ENCODE measurements at regions not wholly inside any gene's neighbourhood (a gene's known extent, or its start where the extent isn't known, plus 50 kb on each side); places are given as distances from the start of the nearest gene placed in this dataset.
"Not testable (repeated sequence)": the region's sequence is repeated elsewhere in the genome, so short reads cannot be mapped to it uniquely, and the experiment has no call there.

DNA sequence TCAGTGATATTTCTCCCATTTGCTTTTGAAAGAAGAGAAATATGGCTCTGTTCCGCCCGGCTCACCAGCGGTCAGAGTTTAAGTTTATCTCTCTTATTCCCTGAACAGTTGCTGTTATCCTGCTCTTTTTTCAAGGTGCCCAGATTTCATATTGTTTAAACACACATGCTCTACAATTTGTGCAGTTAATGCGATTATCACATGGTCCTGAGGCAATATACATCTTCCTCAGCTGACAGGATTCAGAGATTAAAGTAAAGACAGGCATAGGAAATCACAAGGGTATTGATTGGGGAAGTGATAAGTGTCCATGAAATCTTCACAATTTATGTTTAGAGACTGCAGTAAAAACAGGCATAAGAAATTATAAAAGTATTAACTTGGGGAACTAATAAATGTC lies 76.9 kb upstream of the MAX start:
- H3K9ac ChIP-seq; H3K27me3 ChIP-seq (ENCODE audit: insufficient read depth); DNase-seq; H3K4me2 ChIP-seq; H3K9me2 ChIP-seq; POLR2A ChIA-PET; H3K79me2 ChIP-seq (ENCODE audit: insufficient read depth); H3K4me3 ChIP-seq (ENCODE audit: low read depth in 2 of 2, low read length in 1 of 2); H3K9me3 ChIP-seq; H3K27ac ChIP-seq (ENCODE audit: low read depth in 2 of 2, low read length in 1 of 2); H2AFZ ChIP-seq (ENCODE audit: low read depth); H3K36me3 ChIP-seq (replicated peaks in 1 of 2; ENCODE audit: control insufficient read depth in 1 of 2, insufficient read depth in 2 of 2, low read length in 1 of 2); H4K20me1 ChIP-seq (ENCODE audit: insufficient read depth): not testable (repeated sequence)
- peaks cover 0 to 15% of the 10 kb centered on the region in 2 experiments; a peak in 2 of 4 replicates for H3K4me1 ChIP-seq (ENCODE audit: control insufficient read depth in 1 of 2, insufficient read depth in 2 of 2, low read depth in 1 of 2, low read length in 1 of 2)
- peak; percentile 88 for TF ChIP-seq GATA2 (CRISPR knock-in tag; IDR thresholded peaks at IDR 0.05)
- peak; percentile 57; the same call in 1 of the 2 replicates for TF ChIP-seq FOXJ3 (CRISPR knock-in tag; IDR thresholded peaks at IDR 0.05)
- WGBS (ENCODE audit: low lambda C conversion rate): 85% methylated on average over 4 of the region's 4 CpGs
- CTCF ChIA-PET: interaction anchor here (2.7 kb wide), 1 partner anchor 15 kb away, joined by 15 read pairs; no protein-coding TSS in a partner anchor
- peaks cover 20% of the 10 kb centered on the region for H3F3A ChIP-seq (replicated peaks; ENCODE audit: insufficient read depth)

DNA sequence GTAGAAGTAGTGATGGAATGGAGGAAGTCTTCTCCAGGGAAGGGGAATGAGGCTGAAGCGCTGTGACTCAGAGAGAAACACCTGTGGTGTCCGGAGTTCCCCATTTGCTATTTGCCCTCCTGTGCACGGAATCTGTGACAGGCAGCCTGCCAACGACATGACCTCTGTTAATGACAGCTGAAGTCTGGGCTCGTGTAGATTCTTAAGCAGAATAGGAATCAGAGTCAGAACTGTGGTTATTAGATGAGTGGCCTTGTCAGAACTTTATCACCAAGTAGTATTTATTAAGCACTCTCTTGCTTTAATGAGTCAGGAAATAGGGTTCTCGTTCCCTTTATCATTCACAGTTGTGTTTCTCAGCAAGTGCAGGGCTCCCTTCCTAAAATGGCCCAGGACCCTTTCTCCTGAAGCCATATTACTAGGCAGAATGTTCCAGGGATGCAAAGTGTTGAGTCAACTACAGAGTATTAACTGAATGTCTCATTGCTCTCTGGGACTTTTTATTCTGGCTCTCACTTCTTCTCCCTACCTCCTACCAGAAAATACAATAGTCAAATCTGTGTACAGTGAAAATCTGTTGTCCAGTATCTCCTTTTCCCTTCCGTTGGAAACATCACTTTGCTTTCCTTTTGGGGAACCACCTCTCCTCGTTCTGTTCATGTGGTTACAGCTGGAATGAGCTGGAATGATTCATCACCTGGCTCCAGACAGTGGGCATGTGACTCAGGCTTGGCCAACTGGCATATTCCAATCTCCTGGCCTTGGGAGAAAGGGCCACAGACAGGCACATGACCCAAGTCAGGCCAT lies 77.8 kb upstream of the MAX start:
- peaks cover 20% of the 10 kb centered on the region for H3F3A ChIP-seq (replicated peaks; ENCODE audit: insufficient read depth)
- H3K79me2 ChIP-seq (ENCODE audit: insufficient read depth): no peaks in the 10 kb centered on the region
- 36% methylated on average over 8 of the region's 8 CpGs for WGBS (ENCODE audit: low lambda C conversion rate)
- H3K27me3 ChIP-seq (ENCODE audit: insufficient read depth): no peaks in the 10 kb centered on the region
- H3K4me2 ChIP-seq: 0 out of 2 replicates have a peak overlapping the region, but pooled peaks have one; percentile 19
- H3K9ac ChIP-seq: no peak overlapping the region
- H3K4me1 ChIP-seq (ENCODE audit: control insufficient read depth in 1 of 2, insufficient read depth in 2 of 2, low read depth in 1 of 2, low read length in 1 of 2): peaks cover 3 to 15% of the 10 kb centered on the region in 2 experiments; a peak in 2 of 4 replicates
- 0 out of 2 replicates have a peak, but pooled peaks cover 8% of the 10 kb centered on the region for H3K9me3 ChIP-seq
- ChIA-PET POLR2A (interaction anchor here (1.0 kb wide), 1 partner anchor 140 kb away, joined by 3 read pairs; no protein-coding TSS in a partner anchor), CTCF (interaction anchor here (0.9 to 1.2 kb wide), 2 partner anchors 16 to 75 kb away, joined by 3 read pairs; no protein-coding TSS in a partner anchor)
- no peak for DNase-seq
- no peaks in the 10 kb centered on the region for H3K9me2 ChIP-seq
- H3K27ac ChIP-seq (ENCODE audit: low read depth in 2 of 2, low read length in 1 of 2): peak overlapping the region; percentile 39 to 74
- no peak overlapping the region for H3K4me3 ChIP-seq (ENCODE audit: low read depth in 2 of 2, low read length in 1 of 2)
- no peaks in the 10 kb centered on the region for H4K20me1 ChIP-seq (ENCODE audit: insufficient read depth)
- H3K36me3 ChIP-seq (replicated peaks in 1 of 2; ENCODE audit: control insufficient read depth in 1 of 2, insufficient read depth in 2 of 2, low read length in 1 of 2): no peaks in the 10 kb centered on the region
- peak overlapping the region; percentile 78 for H2AFZ ChIP-seq (ENCODE audit: low read depth)
- TF ChIP-seq RXRA (IDR thresholded peaks at IDR 0.05; ENCODE audit: borderline replicate concordance, low read depth) (0 out of 2 replicates have a peak, but pooled peaks have one; percentile 25), JUND (IDR thresholded peaks at IDR 0.05) (peak; percentile 76), TEAD4 (IDR thresholded peaks at IDR 0.05; ENCODE audit: borderline replicate concordance, insufficient read depth) (no peak), ELF1 (IDR thresholded peaks at IDR 0.05) (no peak), SIN3A (IDR thresholded peaks at IDR 0.05; ENCODE audit: borderline replicate concordance, low read depth, low read length) (no peak), MEF2A (IDR thresholded peaks at IDR 0.05; ENCODE audit: borderline replicate concordance, low read depth) (no peak), EZH2phosphoT487 (IDR thresholded peaks at IDR 0.05; ENCODE audit: borderline replicate concordance, low read depth) (no peak), TAF1 (IDR thresholded peaks at IDR 0.05; ENCODE audit: borderline replicate concordance, low read depth, low read length) (no peak)
- TF ChIP-seq, protein P1, sequence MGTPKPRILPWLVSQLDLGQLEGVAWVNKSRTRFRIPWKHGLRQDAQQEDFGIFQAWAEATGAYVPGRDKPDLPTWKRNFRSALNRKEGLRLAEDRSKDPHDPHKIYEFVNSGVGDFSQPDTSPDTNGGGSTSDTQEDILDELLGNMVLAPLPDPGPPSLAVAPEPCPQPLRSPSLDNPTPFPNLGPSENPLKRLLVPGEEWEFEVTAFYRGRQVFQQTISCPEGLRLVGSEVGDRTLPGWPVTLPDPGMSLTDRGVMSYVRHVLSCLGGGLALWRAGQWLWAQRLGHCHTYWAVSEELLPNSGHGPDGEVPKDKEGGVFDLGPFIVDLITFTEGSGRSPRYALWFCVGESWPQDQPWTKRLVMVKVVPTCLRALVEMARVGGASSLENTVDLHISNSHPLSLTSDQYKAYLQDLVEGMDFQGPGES (IDR thresholded peaks at IDR 0.05; ENCODE audit: low read depth, low read length): no peak
- TF ChIP-seq, protein P2, sequence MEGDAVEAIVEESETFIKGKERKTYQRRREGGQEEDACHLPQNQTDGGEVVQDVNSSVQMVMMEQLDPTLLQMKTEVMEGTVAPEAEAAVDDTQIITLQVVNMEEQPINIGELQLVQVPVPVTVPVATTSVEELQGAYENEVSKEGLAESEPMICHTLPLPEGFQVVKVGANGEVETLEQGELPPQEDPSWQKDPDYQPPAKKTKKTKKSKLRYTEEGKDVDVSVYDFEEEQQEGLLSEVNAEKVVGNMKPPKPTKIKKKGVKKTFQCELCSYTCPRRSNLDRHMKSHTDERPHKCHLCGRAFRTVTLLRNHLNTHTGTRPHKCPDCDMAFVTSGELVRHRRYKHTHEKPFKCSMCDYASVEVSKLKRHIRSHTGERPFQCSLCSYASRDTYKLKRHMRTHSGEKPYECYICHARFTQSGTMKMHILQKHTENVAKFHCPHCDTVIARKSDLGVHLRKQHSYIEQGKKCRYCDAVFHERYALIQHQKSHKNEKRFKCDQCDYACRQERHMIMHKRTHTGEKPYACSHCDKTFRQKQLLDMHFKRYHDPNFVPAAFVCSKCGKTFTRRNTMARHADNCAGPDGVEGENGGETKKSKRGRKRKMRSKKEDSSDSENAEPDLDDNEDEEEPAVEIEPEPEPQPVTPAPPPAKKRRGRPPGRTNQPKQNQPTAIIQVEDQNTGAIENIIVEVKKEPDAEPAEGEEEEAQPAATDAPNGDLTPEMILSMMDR (IDR thresholded peaks at IDR 0.05): no peak
- TF ChIP-seq, protein P3, sequence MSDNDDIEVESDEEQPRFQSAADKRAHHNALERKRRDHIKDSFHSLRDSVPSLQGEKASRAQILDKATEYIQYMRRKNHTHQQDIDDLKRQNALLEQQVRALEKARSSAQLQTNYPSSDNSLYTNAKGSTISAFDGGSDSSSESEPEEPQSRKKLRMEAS (IDR thresholded peaks at IDR 0.05; ENCODE audit: low read depth): peak; percentile 97
- TF ChIP-seq, protein P4, sequence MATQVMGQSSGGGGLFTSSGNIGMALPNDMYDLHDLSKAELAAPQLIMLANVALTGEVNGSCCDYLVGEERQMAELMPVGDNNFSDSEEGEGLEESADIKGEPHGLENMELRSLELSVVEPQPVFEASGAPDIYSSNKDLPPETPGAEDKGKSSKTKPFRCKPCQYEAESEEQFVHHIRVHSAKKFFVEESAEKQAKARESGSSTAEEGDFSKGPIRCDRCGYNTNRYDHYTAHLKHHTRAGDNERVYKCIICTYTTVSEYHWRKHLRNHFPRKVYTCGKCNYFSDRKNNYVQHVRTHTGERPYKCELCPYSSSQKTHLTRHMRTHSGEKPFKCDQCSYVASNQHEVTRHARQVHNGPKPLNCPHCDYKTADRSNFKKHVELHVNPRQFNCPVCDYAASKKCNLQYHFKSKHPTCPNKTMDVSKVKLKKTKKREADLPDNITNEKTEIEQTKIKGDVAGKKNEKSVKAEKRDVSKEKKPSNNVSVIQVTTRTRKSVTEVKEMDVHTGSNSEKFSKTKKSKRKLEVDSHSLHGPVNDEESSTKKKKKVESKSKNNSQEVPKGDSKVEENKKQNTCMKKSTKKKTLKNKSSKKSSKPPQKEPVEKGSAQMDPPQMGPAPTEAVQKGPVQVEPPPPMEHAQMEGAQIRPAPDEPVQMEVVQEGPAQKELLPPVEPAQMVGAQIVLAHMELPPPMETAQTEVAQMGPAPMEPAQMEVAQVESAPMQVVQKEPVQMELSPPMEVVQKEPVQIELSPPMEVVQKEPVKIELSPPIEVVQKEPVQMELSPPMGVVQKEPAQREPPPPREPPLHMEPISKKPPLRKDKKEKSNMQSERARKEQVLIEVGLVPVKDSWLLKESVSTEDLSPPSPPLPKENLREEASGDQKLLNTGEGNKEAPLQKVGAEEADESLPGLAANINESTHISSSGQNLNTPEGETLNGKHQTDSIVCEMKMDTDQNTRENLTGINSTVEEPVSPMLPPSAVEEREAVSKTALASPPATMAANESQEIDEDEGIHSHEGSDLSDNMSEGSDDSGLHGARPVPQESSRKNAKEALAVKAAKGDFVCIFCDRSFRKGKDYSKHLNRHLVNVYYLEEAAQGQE (IDR thresholded peaks at IDR 0.05; ENCODE audit: low read depth, low read length): no peak
- TF ChIP-seq, protein P5, sequence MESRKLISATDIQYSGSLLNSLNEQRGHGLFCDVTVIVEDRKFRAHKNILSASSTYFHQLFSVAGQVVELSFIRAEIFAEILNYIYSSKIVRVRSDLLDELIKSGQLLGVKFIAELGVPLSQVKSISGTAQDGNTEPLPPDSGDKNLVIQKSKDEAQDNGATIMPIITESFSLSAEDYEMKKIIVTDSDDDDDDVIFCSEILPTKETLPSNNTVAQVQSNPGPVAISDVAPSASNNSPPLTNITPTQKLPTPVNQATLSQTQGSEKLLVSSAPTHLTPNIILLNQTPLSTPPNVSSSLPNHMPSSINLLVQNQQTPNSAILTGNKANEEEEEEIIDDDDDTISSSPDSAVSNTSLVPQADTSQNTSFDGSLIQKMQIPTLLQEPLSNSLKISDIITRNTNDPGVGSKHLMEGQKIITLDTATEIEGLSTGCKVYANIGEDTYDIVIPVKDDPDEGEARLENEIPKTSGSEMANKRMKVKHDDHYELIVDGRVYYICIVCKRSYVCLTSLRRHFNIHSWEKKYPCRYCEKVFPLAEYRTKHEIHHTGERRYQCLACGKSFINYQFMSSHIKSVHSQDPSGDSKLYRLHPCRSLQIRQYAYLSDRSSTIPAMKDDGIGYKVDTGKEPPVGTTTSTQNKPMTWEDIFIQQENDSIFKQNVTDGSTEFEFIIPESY (IDR thresholded peaks at IDR 0.05; ENCODE audit: borderline replicate concordance, low read depth): no peak

All from SK-N-SH (cell line).